ENCODE measurements at regions not wholly inside any gene's neighbourhood (a gene's known extent, or its start where the extent isn't known, plus 50 kb on each side); places are given as distances from the start of the nearest gene placed in this dataset.

- no peaks in the 10 kb centered on the region for H3K36me3 ChIP-seq
Measured at GRCh38 chr5:68457285-68457684, 241.7 kb downstream of the PIK3R1 start.

GRCh38 chr5:68458416-68459021, 243.0 kb downstream of the PIK3R1 start:
- no peak overlapping the region for H3K27ac ChIP-seq
- no peaks in the 10 kb centered on the region for H3K27me3 ChIP-seq
- H3K9me3 ChIP-seq (replicated peaks in 1 of 11) = peaks cover 0 to 10% (median 0%) of the 10 kb centered on the region in 11 experiments; a peak in 4 of 22 replicates
- H3K9ac ChIP-seq = no peak overlapping the region
- no peaks in the 10 kb centered on the region for H3K36me3 ChIP-seq
- no peak for TF ChIP-seq Cebpa-rat (IDR thresholded peaks at IDR 0.05)
- no peak overlapping the region for H3K4me2 ChIP-seq
- H3K4me3 ChIP-seq = no peak overlapping the region
- no peaks in the 10 kb centered on the region for H4K20me1 ChIP-seq
- H3K4me1 ChIP-seq = 0 out of 20 replicates have a peak, but pooled peaks cover 0 to 1% (median 0%) of the 10 kb centered on the region in 10 experiments

More at GRCh38 chr5:68457285-68457684, 241.7 kb downstream of the PIK3R1 start:
- Histone ChIP-seq H3K4me3 (no peak overlapping the region), H3K27ac (no peak overlapping the region), H3K4me1 (no peaks in the 10 kb centered on the region), H4K20me1 (no peaks in the 10 kb centered on the region), H3K9me3 (replicated peaks in 1 of 11) (peaks cover 0 to 10% (median 0%) of the 10 kb centered on the region in 11 experiments; a peak in 4 of 22 replicates), H3K9ac (no peak overlapping the region), H3K4me2 (no peak overlapping the region), H3K27me3 (no peaks in the 10 kb centered on the region)
- TF ChIP-seq Cebpa-rat (IDR thresholded peaks at IDR 0.05) = no peak

- Histone ChIP-seq H3K27me3 (no peaks in the 10 kb centered on the region), H3K4me3 (no peak overlapping the region), H3K9ac (no peak overlapping the region), H3K9me3 (replicated peaks in 1 of 11) (peaks cover 0 to 2% (median 0%) of the 10 kb centered on the region in 11 experiments; a peak in 3 of 22 replicates), H3K4me1 (peaks cover 2 to 9% (median 4%) of the 10 kb centered on the region in 10 experiments; a peak in 19 of 20 replicates), H4K20me1 (no peaks in the 10 kb centered on the region), H3K36me3 (no peaks in the 10 kb centered on the region), H3K27ac (no peak overlapping the region), H3K4me2 (no peak overlapping the region)
- no peak for TF ChIP-seq Cebpa-rat (IDR thresholded peaks at IDR 0.05)
Measured at GRCh38 chr5:68459093-68459809, 243.7 kb downstream of the PIK3R1 start.

- Histone ChIP-seq H3K27me3 (no peaks in the 10 kb centered on the region), H3K36me3 (no peaks in the 10 kb centered on the region), H3K4me2 (no peak overlapping the region), H3K27ac (no peak overlapping the region), H3K9me3 (replicated peaks in 1 of 11) (no peaks in the 10 kb centered on the region; a peak in 1 of 22 replicates), H3K4me3 (no peak overlapping the region), H3K4me1 (peaks cover 7 to 14% (median 9%) of the 10 kb centered on the region in 10 experiments), H4K20me1 (no peaks in the 10 kb centered on the region), H3K9ac (no peak overlapping the region)
- TF ChIP-seq Cebpa-rat (IDR thresholded peaks at IDR 0.05) = no peak
Measured at GRCh38 chr5:68459810-68460139, 244.2 kb downstream of the PIK3R1 start.

- no peaks in the 10 kb centered on the region for H4K20me1 ChIP-seq
- no peaks in the 10 kb centered on the region for H3K9me3 ChIP-seq (replicated peaks in 1 of 11)
- H3K9ac ChIP-seq = no peak overlapping the region
- H3K27ac ChIP-seq = no peak overlapping the region
- no peak overlapping the region for H3K4me3 ChIP-seq
- TF ChIP-seq Cebpa-rat (IDR thresholded peaks at IDR 0.05) = no peak
- no peaks in the 10 kb centered on the region for H3K27me3 ChIP-seq
- no peaks in the 10 kb centered on the region for H3K36me3 ChIP-seq
- no peak overlapping the region for H3K4me2 ChIP-seq
- H3K4me1 ChIP-seq = peaks cover 12 to 19% (median 14%) of the 10 kb centered on the region in 10 experiments
Measured at GRCh38 chr5:68460147-68460798, 244.7 kb downstream of the PIK3R1 start.

GRCh38 chr5:68463606-68464005, 248.1 kb downstream of the PIK3R1 start:
- H3K4me3 ChIP-seq = no peak overlapping the region
- no peak for TF ChIP-seq Cebpa-rat (IDR thresholded peaks at IDR 0.05)
- H3K9ac ChIP-seq = no peak overlapping the region
- no peak overlapping the region for H3K27ac ChIP-seq
- peak overlapping the region in 6 of 11 experiments; percentile 57 to 72 (median 64); a peak in 5 of 22 replicates for H3K4me2 ChIP-seq
- 0 out of 22 replicates have a peak, but pooled peaks cover 0 to 4% (median 0%) of the 10 kb centered on the region in 11 experiments for H3K9me3 ChIP-seq (replicated peaks in 1 of 11)
- H4K20me1 ChIP-seq = no peaks in the 10 kb centered on the region
- H3K27me3 ChIP-seq = no peaks in the 10 kb centered on the region
- H3K36me3 ChIP-seq = no peaks in the 10 kb centered on the region
- peaks cover 14 to 23% (median 18%) of the 10 kb centered on the region in 10 experiments for H3K4me1 ChIP-seq

- Histone ChIP-seq H3K4me2 (peak overlapping the region; percentile 25 to 74 (median 63)), H4K20me1 (no peaks in the 10 kb centered on the region), H3K27me3 (no peaks in the 10 kb centered on the region), H3K9me3 (replicated peaks in 1 of 11) (0 out of 22 replicates have a peak, but pooled peaks cover 0 to 4% (median 0%) of the 10 kb centered on the region in 11 experiments), H3K4me1 (peaks cover 14 to 23% (median 18%) of the 10 kb centered on the region in 10 experiments), H3K9ac (no peak overlapping the region), H3K27ac (peak overlapping the region in 8 of 11 experiments; percentile 8 to 55 (median 31); a peak in 8 of 22 replicates), H3K4me3 (no peak overlapping the region), H3K36me3 (no peaks in the 10 kb centered on the region)
- TF ChIP-seq Cebpa-rat (IDR thresholded peaks at IDR 0.05) = peak in 1 of 11 experiments; percentile 52; a peak in 1 of 22 replicates
Measured at GRCh38 chr5:68464424-68464823, 248.9 kb downstream of the PIK3R1 start.

- Histone ChIP-seq H3K4me2 (peak overlapping the region; percentile 25 to 74 (median 63); a peak in 21 of 22 replicates), H4K20me1 (no peaks in the 10 kb centered on the region), H3K9ac (0 out of 22 replicates have a peak overlapping the region, but pooled peaks of 1 of the 11 experiments have one; percentile 15), H3K4me1 (peaks cover 14 to 23% (median 18%) of the 10 kb centered on the region in 10 experiments), H3K36me3 (no peaks in the 10 kb centered on the region), H3K4me3 (no peak overlapping the region), H3K27me3 (no peaks in the 10 kb centered on the region), H3K27ac (peak overlapping the region in 8 of 11 experiments; percentile 8 to 55 (median 31); a peak in 8 of 22 replicates), H3K9me3 (replicated peaks in 1 of 11) (0 out of 22 replicates have a peak, but pooled peaks cover 0 to 4% (median 0%) of the 10 kb centered on the region in 11 experiments)
- TF ChIP-seq Cebpa-rat (IDR thresholded peaks at IDR 0.05) = no peak
Measured at GRCh38 chr5:68465133-68465532, 249.6 kb downstream of the PIK3R1 start.

Data from BLaER1 treated with 17β-estradiol and CSF1 and Interleukin-3, amounts not matched to agents 10 nM and 100 nM (cell line).